ENCODE measurements at regions not wholly inside any gene's neighbourhood (a gene's known extent, or its start where the extent isn't known, plus 50 kb on each side); places are given as distances from the start of the nearest gene placed in this dataset.

- no peak overlapping the region for H3K27ac ChIP-seq
- TF ChIP-seq CTCF (conservative IDR thresholded peaks at IDR 0.05): no peak
Observed at GRCh38 chr5:27503813-27504212, 465.4 kb upstream of the CDH9 start.

GRCh38 chr5:27502236-27502635 is 463.9 kb upstream of the CDH9 start:
- H3K27ac ChIP-seq: no peak overlapping the region

GRCh38 chr5:27497491-27497890 is 459.1 kb upstream of the CDH9 start:
- TF ChIP-seq CTCF (conservative IDR thresholded peaks at IDR 0.05): no peak
- H3K27ac ChIP-seq: no peak overlapping the region

More at GRCh38 chr5:27502236-27502635, 463.9 kb upstream of the CDH9 start:
- TF ChIP-seq CTCF (conservative IDR thresholded peaks at IDR 0.05): no peak

- no peak overlapping the region for H3K27ac ChIP-seq
- TF ChIP-seq CTCF (conservative IDR thresholded peaks at IDR 0.05): no peak
Observed at GRCh38 chr5:27494887-27495286, 456.5 kb upstream of the CDH9 start.

GRCh38 chr5:27491746-27492439 is 453.5 kb upstream of the CDH9 start:
- TF ChIP-seq CTCF (conservative IDR thresholded peaks at IDR 0.05): no peak
- no peak overlapping the region for H3K27ac ChIP-seq

- no peak for TF ChIP-seq CTCF (conservative IDR thresholded peaks at IDR 0.05)
- no peak overlapping the region for H3K27ac ChIP-seq
Observed at GRCh38 chr5:27491047-27491446, 452.7 kb upstream of the CDH9 start.

GRCh38 chr5:27489701-27490100 is 451.3 kb upstream of the CDH9 start:
- no peak overlapping the region for H3K27ac ChIP-seq
- no peak for TF ChIP-seq CTCF (conservative IDR thresholded peaks at IDR 0.05)

Data from VCaP (cell line).